Tibial artery (tissue), 4 donors: ENCODE measurements at regions not wholly inside any gene's neighbourhood (a gene's known extent, or its start where the extent isn't known, plus 50 kb on each side); places are given as distances from the start of the nearest gene placed in this dataset.

Source experiments
- DNase-seq, 2 donors: peaks; one replicate each; pipeline ENCODE4 v3.0.0-alpha.2; 2019
- H3K27ac ChIP-seq, 2 donors: fragments of 200-600 bp; sonication (generic) in 1 of 2; 1 replicate in 1 of 2; 2 replicates in 1 of 2; pipeline ENCODE4 v1.5.1; 2018 to 2019; ENCODE audit warnings: mild to moderate bottlenecking in 1 of 2
- H3K27me3 ChIP-seq, 2 donors: fragments of 200-600 bp; sonication (generic) in 1 of 2; one replicate each; pipeline versions ENCODE4 v1.5.1 to v1.6.0; 2016 to 2019
- H3K36me3 ChIP-seq, 3 donors: fragments of 200-600 bp; sonication (generic) in 2 of 3; one replicate each; pipeline ENCODE4 v1.5.1; 2016 to 2019; ENCODE audit warnings: mild to moderate bottlenecking in 2 of 3
- H3K4me1 ChIP-seq, 4 donors: fragments of 200-600 bp; sonication (generic) in 2 of 4; 1 replicate in 3 of 4; 2 replicates in 1 of 4; pipeline ENCODE4 v1.5.1; 2016 to 2019
- H3K4me3 ChIP-seq, 2 donors: fragments of 200-600 bp; sonication (generic) in 1 of 2; 1 replicate in 1 of 2; 2 replicates in 1 of 2; pipeline ENCODE4 v1.5.1; 2018 to 2019; ENCODE audit warnings: mild to moderate bottlenecking in 2 of 2
- H3K9me3 ChIP-seq, 3 donors: fragments of 200-600 bp; sonication (generic) in 1 of 3; one replicate each; pipeline ENCODE4 v1.5.1; 2016 to 2019
- CTCF ChIP-seq, 2 experiments: fragments of 200-600 bp in 1 of 2; fragments of 450-650 bp in 1 of 2; IDR thresholded peaks; one replicate each; pipeline ENCODE4 v1.5.1; 2017 to 2019; ENCODE audit warnings: antibody characterized with exemption in 2 of 2, mild to moderate bottlenecking in 1 of 2, moderate library complexity in 1 of 2
- intact Hi-C: fragments of 100-400 bp; cut with DNase I; formaldehyde crosslinking; loops from one replicate; pipeline ENCODE4 v1.15.0; 2023; ENCODE audit warnings: low total_unique reads

DNA sequence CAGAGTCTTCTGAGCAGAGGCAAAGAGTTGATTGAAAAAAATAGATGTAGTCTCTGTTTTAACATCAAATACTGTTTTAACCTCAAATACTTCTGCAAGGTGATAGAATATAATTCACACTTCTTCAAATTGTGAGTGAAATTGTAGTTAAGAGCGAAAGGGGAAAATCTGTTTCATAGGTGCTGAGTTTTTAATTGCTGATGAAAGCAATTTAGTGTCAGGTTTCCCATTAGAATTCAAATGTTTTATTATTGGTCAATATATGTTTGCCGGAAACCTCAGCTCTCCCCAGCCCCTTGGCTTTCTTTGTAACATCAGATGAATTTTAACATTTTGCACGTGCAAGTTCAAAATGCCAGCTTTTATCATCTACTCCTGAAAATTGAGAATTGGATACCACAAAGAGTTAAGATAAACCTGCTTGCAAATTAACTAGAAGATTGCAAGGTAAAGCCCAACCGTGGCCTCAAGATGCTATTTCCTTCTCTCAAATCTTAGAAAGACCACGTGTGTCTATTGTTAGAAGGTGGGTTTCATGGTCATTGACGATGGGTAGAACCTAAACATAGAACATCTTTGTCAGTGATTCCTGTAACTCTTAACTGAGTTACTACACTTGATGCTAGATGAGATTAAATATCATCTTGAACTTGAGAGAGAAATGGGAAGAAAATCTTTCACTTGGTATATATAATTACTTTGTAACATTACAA, 1824.2 kb upstream of the TENM3 start:
- Histone ChIP-seq H3K4me1 (no peaks in the 10 kb centered on the region), H3K27ac (no peak overlapping the region), H3K27me3 (no peaks in the 10 kb centered on the region), H3K36me3 (no peaks in the 10 kb centered on the region), H3K9me3 (no peaks in the 10 kb centered on the region), H3K4me3 (no peak overlapping the region)
- no peak for DNase-seq
- intact Hi-C loops = no loop called here
- no peak for TF ChIP-seq CTCF (IDR thresholded peaks at IDR 0.05)

- no peak overlapping the region for H3K27ac ChIP-seq
- H3K27me3 ChIP-seq = no peaks in the 10 kb centered on the region
- no peak for TF ChIP-seq CTCF (IDR thresholded peaks at IDR 0.05)
- intact Hi-C loops = no loop called here
- H3K36me3 ChIP-seq = no peaks in the 10 kb centered on the region
- H3K9me3 ChIP-seq = no peaks in the 10 kb centered on the region
- DNase-seq = no peak
- no peaks in the 10 kb centered on the region for H3K4me1 ChIP-seq
- H3K4me3 ChIP-seq = no peak overlapping the region
Observed at GRCh38 chr4:180422989-180423711, 1820.1 kb upstream of the TENM3 start.

DNA sequence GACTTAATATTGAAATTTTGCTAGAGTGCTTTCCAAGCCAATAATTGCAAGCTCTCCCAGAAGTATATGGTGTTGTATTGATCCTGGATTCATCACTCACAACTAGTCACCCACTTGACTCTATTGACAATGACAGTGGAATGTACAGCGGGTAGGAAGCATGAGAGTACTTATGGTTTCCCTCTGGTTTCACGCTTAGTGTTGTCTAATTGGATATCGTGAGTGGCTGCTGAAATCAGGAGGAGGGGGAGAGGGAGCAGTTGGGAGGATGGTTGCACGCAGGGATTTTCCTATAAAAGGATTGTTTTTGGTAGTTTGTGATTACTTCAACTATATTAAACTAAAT, 1819.5 kb upstream of the TENM3 start:
- TF ChIP-seq CTCF (IDR thresholded peaks at IDR 0.05) = no peak
- Histone ChIP-seq H3K27ac (no peak overlapping the region), H3K4me3 (no peak overlapping the region), H3K27me3 (no peaks in the 10 kb centered on the region), H3K9me3 (no peaks in the 10 kb centered on the region), H3K4me1 (no peaks in the 10 kb centered on the region), H3K36me3 (no peaks in the 10 kb centered on the region)
- DNase-seq = no peak
- intact Hi-C loops = no loop called here

GRCh38 chr4:180426938-180427337, 1816.3 kb upstream of the TENM3 start:
- Histone ChIP-seq H3K4me3 (no peak overlapping the region), H3K27ac (no peak overlapping the region), H3K9me3 (no peaks in the 10 kb centered on the region), H3K36me3 (no peaks in the 10 kb centered on the region), H3K4me1 (no peaks in the 10 kb centered on the region), H3K27me3 (no peaks in the 10 kb centered on the region)
- no peak for DNase-seq
- intact Hi-C loops = no loop called here
- no peak for TF ChIP-seq CTCF (IDR thresholded peaks at IDR 0.05)

DNA sequence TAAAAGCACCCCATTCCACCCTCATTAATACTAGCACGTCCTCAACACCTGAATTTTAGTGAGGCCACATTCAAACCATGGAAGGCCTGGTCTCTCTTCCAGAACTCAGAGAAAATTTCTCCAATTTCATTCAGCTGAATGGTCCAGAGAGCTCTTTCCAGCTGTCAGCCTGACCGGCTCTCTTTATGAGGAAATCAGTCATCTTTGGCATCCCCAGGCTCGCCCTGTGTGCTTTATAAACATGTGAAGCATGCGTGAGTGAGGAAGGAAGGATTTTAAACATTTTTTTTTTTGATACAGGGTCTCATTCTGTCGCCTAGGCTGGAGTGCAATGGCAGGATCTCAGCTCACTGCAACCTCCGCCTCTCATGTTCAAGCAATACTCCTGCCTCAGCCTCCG, 1812.9 kb upstream of the TENM3 start:
- intact Hi-C loops = no loop called here
- Histone ChIP-seq H3K9me3 (no peaks in the 10 kb centered on the region), H3K27ac (no peak overlapping the region), H3K4me1 (no peaks in the 10 kb centered on the region), H3K4me3 (no peak overlapping the region), H3K27me3 (no peaks in the 10 kb centered on the region), H3K36me3 (no peaks in the 10 kb centered on the region)
- no peak for DNase-seq
- TF ChIP-seq CTCF (IDR thresholded peaks at IDR 0.05) = no peak
